Esophagus muscularis mucosa (tissue), 4 donors: ENCODE measurements at regions not wholly inside any gene's neighbourhood (a gene's known extent, or its start where the extent isn't known, plus 50 kb on each side); places are given as distances from the start of the nearest gene placed in this dataset.

Experiments used
- CTCF ChIP-seq, 3 experiments: fragments of 200-600 bp in 2 of 3; fragments of 450-650 bp in 1 of 3; sonication (generic) in 2 of 3; IDR thresholded peaks; one replicate each; pipeline ENCODE4 v1.5.1; 2017 to 2019; ENCODE audit warnings: antibody characterized with exemption in 3 of 3, mild to moderate bottlenecking in 2 of 3, moderate library complexity in 1 of 3
- EP300 ChIP-seq: sonication (generic); formaldehyde crosslinking; IDR thresholded peaks from one replicate; pipeline ENCODE4 v1.6.1; 2017; ENCODE audit warnings: antibody characterized with exemption
- POLR2AphosphoS5 ChIP-seq, 2 donors: sonication (generic); formaldehyde crosslinking; IDR thresholded peaks; one replicate each; pipeline ENCODE4 v1.6.1; 2017; ENCODE audit warnings: antibody characterized with exemption in 2 of 2

- TF ChIP-seq CTCF (IDR thresholded peaks at IDR 0.05) = no peak
- no peak for TF ChIP-seq POLR2AphosphoS5 (IDR thresholded peaks at IDR 0.05)
- no peak for TF ChIP-seq EP300
Observed at GRCh38 chr19:28404472-28404871, 808.5 kb downstream of the UQCRFS1 start.
